T-cell (primary cell): ENCODE measurements at regions not wholly inside any gene's neighbourhood (a gene's known extent, or its start where the extent isn't known, plus 50 kb on each side); places are given as distances from the start of the nearest gene placed in this dataset.

Source experiments
- ATAC-seq, 4 experiments: fragments of 200-7000 bp in 3 of 4; fragments of 150-1000 bp in 1 of 4; cut with Tn5 transposase; replicated peaks in 1 of 4; 1 replicate in 3 of 4; 2 replicates in 1 of 4; pipeline ENCODE4 v1.10.0; 2021; ENCODE audit warnings: moderate library complexity in 3 of 4, mild to moderate bottlenecking in 2 of 4, moderate number of reproducible peaks in 1 of 4
- CTCF ChIA-PET, 2 donors: fragments of 300-600 bp; sonication (Branson Sonifier 250); formaldehyde crosslinking; loops; one replicate each; lab custom pipeline; 2022; ENCODE audit warnings: antibody characterized with exemption in 2 of 2; lab: Charles Lee
- POLR2A ChIA-PET, 2 donors: fragments of 300-600 bp; sonication (Branson Sonifier 250); formaldehyde crosslinking; loops; one replicate each; lab custom pipeline; 2022; ENCODE audit warnings: antibody characterized with exemption in 2 of 2; lab: Charles Lee
- DNase-seq, 35 experiments: peaks; one replicate each; pipeline versions ENCODE4 v3.0.0 to v3.0.0-alpha.2; 2013 to 2023
- H3K27ac ChIP-seq: one replicate; pipeline ENCODE4 v1.5.1; 2013; ENCODE audit warnings: low read length
- H3K27me3 ChIP-seq, 2 experiments: replicated peaks in 1 of 2; 1 replicate in 1 of 2; 2 replicates in 1 of 2; pipeline versions ENCODE4 v1.6.1 to v1.7.0; 2013; ENCODE audit warnings: low read length in 1 of 2, mixed read lengths in 1 of 2; ENCODE audit not compliant: control insufficient read depth in 2 of 2, insufficient read depth in 2 of 2; ENCODE audit errors: extremely low read depth in 1 of 2
- H3K36me3 ChIP-seq, 2 donors: 1 replicate in 1 of 2; 2 replicates in 1 of 2; pipeline versions ENCODE4 v1.6.1 to v1.7.0; 2013; ENCODE audit warnings: low read length in 1 of 2; ENCODE audit not compliant: control insufficient read depth in 2 of 2, insufficient read depth in 1 of 2; ENCODE audit errors: extremely low read depth in 1 of 2
- H3K4me1 ChIP-seq, 2 experiments: 1 replicate in 1 of 2; 2 replicates in 1 of 2; pipeline versions ENCODE4 v1.6.1 to v1.7.0; 2013; ENCODE audit warnings: low read length in 2 of 2, mixed read lengths in 1 of 2; ENCODE audit not compliant: insufficient read depth in 2 of 2, control insufficient read depth in 1 of 2; ENCODE audit errors: extremely low read depth in 1 of 2
- H3K4me3 ChIP-seq, 2 donors: 1 replicate in 1 of 2; 2 replicates in 1 of 2; pipeline versions ENCODE4 v1.5.1 to v1.7.0; 2013; ENCODE audit warnings: mild to moderate bottlenecking in 2 of 2, low read length in 1 of 2, moderate library complexity in 1 of 2; ENCODE audit not compliant: control insufficient read depth in 1 of 2; ENCODE audit errors: extremely low read depth in 1 of 2
- H3K9me3 ChIP-seq: 2 replicates; pipeline ENCODE4 v1.7.0; 2013
- H3K27ac Mint-ChIP-seq, 2 donors: one replicate each; pipeline ENCODE4 v1.8.0; 2020 to 2021; ENCODE audit warnings: mild to moderate bottlenecking in 2 of 2, mixed read lengths in 2 of 2
- H3K27me3 Mint-ChIP-seq, 2 donors: one replicate each; pipeline ENCODE4 v1.8.0; 2021 to 2022; ENCODE audit warnings: mixed read lengths in 2 of 2
- H3K36me3 Mint-ChIP-seq: one replicate; pipeline ENCODE4 v1.8.0; 2021; ENCODE audit warnings: mixed read lengths
- H3K4me1 Mint-ChIP-seq, 3 donors: one replicate each; pipeline ENCODE4 v1.8.0; 2020 to 2022; ENCODE audit warnings: mixed read lengths in 3 of 3, mild to moderate bottlenecking in 1 of 3
- H3K4me3 Mint-ChIP-seq, 3 donors: one replicate each; pipeline ENCODE4 v1.8.0; 2020 to 2022; ENCODE audit warnings: mild to moderate bottlenecking in 3 of 3, mixed read lengths in 3 of 3, moderate library complexity in 3 of 3
- H3K9me3 Mint-ChIP-seq, 3 donors: one replicate each; pipeline ENCODE4 v1.8.0; 2020 to 2022; ENCODE audit warnings: mixed read lengths in 3 of 3
- WGBS: methylation state at CpG from one replicate; pipeline ENCODE4 v1.1.5; 2013; ENCODE audit warnings: missing lambda C conversion rate; ENCODE audit not compliant: insufficient coverage; 5-methylcytosine and 5-hydroxymethylcytosine counted together

- DNase-seq (no peak), ATAC-seq (no peak)
- no CpG with 5 or more reads among the region's 1 CpG for WGBS
- Histone ChIP-seq H3K4me1 (no peaks in the 10 kb centered on the region), H3K36me3 (no peaks in the 10 kb centered on the region), H3K9me3 (no peaks in the 10 kb centered on the region), H3K27ac (no peak overlapping the region), H3K4me3 (no peak overlapping the region), H3K27me3 (no peaks in the 10 kb centered on the region)
- Mint-ChIP-seq H3K27me3 (peaks cover 10 to 20% of the 10 kb centered on the region in 2 donors), H3K4me1 (no peaks in the 10 kb centered on the region), H3K27ac (no peak overlapping the region), H3K36me3 (no peaks in the 10 kb centered on the region), H3K4me3 (no peak overlapping the region), H3K9me3 (no peaks in the 10 kb centered on the region)
- ChIA-PET CTCF (no interaction called here), POLR2A (no interaction called here)
Measured at GRCh38 chr1:61523893-61524605, 200.9 kb downstream of the TM2D1 start.

- Mint-ChIP-seq H3K9me3 (no peaks in the 10 kb centered on the region), H3K4me3 (no peak overlapping the region), H3K4me1 (no peaks in the 10 kb centered on the region), H3K27ac (no peak overlapping the region), H3K36me3 (no peaks in the 10 kb centered on the region), H3K27me3 (peaks cover 10 to 20% of the 10 kb centered on the region in 2 donors)
- Histone ChIP-seq H3K36me3 (no peaks in the 10 kb centered on the region), H3K4me1 (no peaks in the 10 kb centered on the region), H3K4me3 (no peak overlapping the region), H3K27me3 (no peaks in the 10 kb centered on the region), H3K9me3 (no peaks in the 10 kb centered on the region), H3K27ac (no peak overlapping the region)
- ATAC-seq (no peak), DNase-seq (no peak)
- no CpG with 5 or more reads among the region's 1 CpG for WGBS
- ChIA-PET CTCF (no interaction called here), POLR2A (interaction anchor here in 1 of 2 donors (0.7 kb wide), 1 partner anchor 13 kb away, joined by 3 read pairs; no protein-coding TSS in a partner anchor)
Measured at GRCh38 chr1:61523229-61523628, 201.7 kb downstream of the TM2D1 start.

DNA sequence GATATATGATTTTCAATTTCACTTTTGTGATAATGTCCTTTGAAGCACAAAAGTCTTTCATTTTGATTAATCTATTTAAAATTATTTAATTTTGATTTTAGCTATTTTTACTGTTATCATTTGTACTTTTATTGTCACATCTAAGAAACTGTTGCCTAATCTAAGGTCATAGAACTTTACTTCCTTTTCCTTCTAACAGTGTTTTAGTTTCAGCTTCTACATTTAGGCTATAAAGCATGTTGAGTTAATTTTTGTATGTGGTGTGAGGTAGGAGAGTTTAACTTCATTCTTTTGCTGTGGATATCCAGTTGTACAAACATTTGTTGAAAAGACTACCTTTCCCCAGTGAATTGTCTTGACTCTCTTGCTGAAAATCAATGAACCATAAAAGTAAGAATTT is 204.5 kb downstream of the TM2D1 start:
- H3K4me1 ChIP-seq = no peaks in the 10 kb centered on the region
- POLR2A ChIA-PET = no interaction called here
- Mint-ChIP-seq H3K9me3 (no peaks in the 10 kb centered on the region), H3K4me3 (no peak overlapping the region), H3K36me3 (no peaks in the 10 kb centered on the region), H3K27me3 (peaks cover 7 to 13% of the 10 kb centered on the region in 2 donors), H3K27ac (no peak overlapping the region), H3K4me1 (no peaks in the 10 kb centered on the region)
- ATAC-seq = no peak
- no peaks in the 10 kb centered on the region for H3K36me3 ChIP-seq
- H3K27ac ChIP-seq = no peak overlapping the region
- no peaks in the 10 kb centered on the region for H3K9me3 ChIP-seq
- no peak overlapping the region for H3K4me3 ChIP-seq
- H3K27me3 ChIP-seq = no peaks in the 10 kb centered on the region
- DNase-seq = no peak
- CTCF ChIA-PET = no interaction called here

- ChIA-PET POLR2A (no interaction called here), CTCF (no interaction called here)
- WGBS = no CpG with 5 or more reads among the region's 2 CpGs
- Mint-ChIP-seq H3K9me3 (no peaks in the 10 kb centered on the region), H3K27me3 (peaks cover 4 to 13% of the 10 kb centered on the region in 2 donors), H3K36me3 (no peaks in the 10 kb centered on the region), H3K4me3 (no peak overlapping the region), H3K4me1 (no peaks in the 10 kb centered on the region), H3K27ac (no peak overlapping the region)
- Histone ChIP-seq H3K4me3 (no peak overlapping the region), H3K4me1 (no peaks in the 10 kb centered on the region), H3K36me3 (no peaks in the 10 kb centered on the region), H3K27ac (no peak overlapping the region), H3K27me3 (no peaks in the 10 kb centered on the region), H3K9me3 (no peaks in the 10 kb centered on the region)
- no peak for DNase-seq
- ATAC-seq = no peak
Measured at GRCh38 chr1:61519631-61520030, 205.3 kb downstream of the TM2D1 start.

GRCh38 chr1:61518670-61519400 is 206.1 kb downstream of the TM2D1 start:
- DNase-seq = no peak
- no peaks in the 10 kb centered on the region for H3K4me1 ChIP-seq
- Mint-ChIP-seq H3K4me3 (no peak overlapping the region), H3K9me3 (no peaks in the 10 kb centered on the region), H3K36me3 (no peaks in the 10 kb centered on the region), H3K27ac (no peak overlapping the region), H3K27me3 (peaks cover 2 to 13% of the 10 kb centered on the region in 2 donors), H3K4me1 (no peaks in the 10 kb centered on the region)
- H3K27ac ChIP-seq = no peak overlapping the region
- ChIA-PET CTCF (no interaction called here), POLR2A (no interaction called here)
- WGBS = 40% methylated on average over 1 of the region's 1 CpG
- H3K9me3 ChIP-seq = no peaks in the 10 kb centered on the region
- H3K36me3 ChIP-seq = no peaks in the 10 kb centered on the region
- no peak for ATAC-seq
- no peak overlapping the region for H3K4me3 ChIP-seq
- no peaks in the 10 kb centered on the region for H3K27me3 ChIP-seq

DNA sequence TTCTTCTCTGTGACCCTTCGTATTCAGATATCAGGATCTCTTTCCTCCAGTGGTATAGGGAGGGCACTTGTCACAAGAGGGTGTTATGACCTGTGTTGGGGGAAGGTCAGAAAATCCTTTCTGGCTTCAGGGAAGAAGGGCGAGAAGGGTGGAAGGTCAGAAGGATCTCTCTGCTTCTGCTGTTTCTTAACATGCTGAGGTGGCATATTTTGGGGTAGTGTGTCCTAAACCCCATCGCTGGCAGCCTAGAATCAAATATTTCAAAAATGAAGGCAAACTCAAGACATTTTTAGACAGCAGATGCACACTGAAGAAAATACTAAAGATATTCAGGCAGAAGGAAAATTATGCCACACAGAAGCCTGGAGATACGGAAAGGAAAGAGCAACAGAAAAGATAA is 207.6 kb downstream of the TM2D1 start:
- Mint-ChIP-seq H3K4me1 (no peaks in the 10 kb centered on the region), H3K27me3 (peaks cover 0 to 7% of the 10 kb centered on the region in 2 donors), H3K4me3 (no peak overlapping the region), H3K27ac (no peak overlapping the region), H3K9me3 (no peaks in the 10 kb centered on the region), H3K36me3 (no peaks in the 10 kb centered on the region)
- no peaks in the 10 kb centered on the region for H3K27me3 ChIP-seq
- 80% methylated on average over 2 of the region's 4 CpGs for WGBS
- ChIA-PET POLR2A (no interaction called here), CTCF (interaction anchor here in 1 of 2 donors (0.5 kb wide), 1 partner anchor 273 kb away, joined by 7 read pairs; no protein-coding TSS in a partner anchor)
- H3K4me1 ChIP-seq = no peaks in the 10 kb centered on the region
- no peaks in the 10 kb centered on the region for H3K36me3 ChIP-seq
- no peak for ATAC-seq
- no peak overlapping the region for H3K27ac ChIP-seq
- no peak overlapping the region for H3K4me3 ChIP-seq
- DNase-seq = no peak
- no peaks in the 10 kb centered on the region for H3K9me3 ChIP-seq
